HL-60/S4 treated with retinoic acid at 250 ng/mL for 4 days and 3 days (cell line): ENCODE measurements at regions not wholly inside any gene's neighbourhood (a gene's known extent, or its start where the extent isn't known, plus 50 kb on each side); places are given as distances from the start of the nearest gene placed in this dataset.
"Not testable (repeated sequence)": the region's sequence is repeated elsewhere in the genome, so short reads cannot be mapped to it uniquely, and the experiment has no call there.

Experiments
- in situ Hi-C: fragments of 300-500 bp; cut with MboI; formaldehyde crosslinking; loops from 2 replicates; pipeline ENCODE4 v1.7.0; 2022; ENCODE audit warnings: low sequenced_read_pairs

DNA sequence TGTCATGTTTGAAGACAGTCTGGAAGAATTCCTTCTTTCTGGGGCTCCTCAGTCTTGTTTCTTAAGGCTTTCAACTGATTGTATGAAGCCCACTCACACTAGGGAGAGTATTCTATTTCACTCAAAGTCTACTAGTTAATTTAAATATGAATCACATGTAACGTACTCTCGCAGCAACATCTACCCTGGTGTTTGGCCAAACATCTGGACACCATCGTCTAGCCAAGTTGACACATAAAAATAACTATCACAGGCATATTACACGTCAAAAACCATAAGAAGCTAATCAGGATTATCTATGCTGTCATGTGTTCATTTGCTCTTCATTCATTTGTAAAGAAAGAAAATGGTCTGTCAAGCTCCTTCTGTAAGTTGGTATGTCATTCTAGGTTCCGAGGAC is 787.4 kb downstream of the KCNJ2 start:
- in situ Hi-C loops, result no loop called here

DNA sequence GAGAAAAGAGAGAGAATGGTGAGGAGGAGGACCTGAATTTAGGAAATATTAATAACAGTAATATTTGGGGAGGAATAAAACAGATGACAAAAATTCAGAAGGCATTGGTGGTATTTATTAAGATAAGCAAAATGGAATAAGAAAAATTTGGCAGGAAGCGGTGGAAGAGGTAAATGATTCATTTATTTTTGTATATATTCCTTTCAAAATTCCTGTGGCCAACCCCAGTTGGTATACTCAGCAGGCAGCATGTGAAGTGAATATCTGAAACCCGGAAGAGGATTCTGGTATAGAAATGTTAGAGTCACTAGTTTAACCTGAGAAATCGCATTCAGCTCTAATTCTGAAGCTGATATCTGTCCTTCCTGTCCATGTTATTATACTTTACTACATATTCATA is 792.0 kb downstream of the KCNJ2 start:
- in situ Hi-C loops, result no loop called here

DNA sequence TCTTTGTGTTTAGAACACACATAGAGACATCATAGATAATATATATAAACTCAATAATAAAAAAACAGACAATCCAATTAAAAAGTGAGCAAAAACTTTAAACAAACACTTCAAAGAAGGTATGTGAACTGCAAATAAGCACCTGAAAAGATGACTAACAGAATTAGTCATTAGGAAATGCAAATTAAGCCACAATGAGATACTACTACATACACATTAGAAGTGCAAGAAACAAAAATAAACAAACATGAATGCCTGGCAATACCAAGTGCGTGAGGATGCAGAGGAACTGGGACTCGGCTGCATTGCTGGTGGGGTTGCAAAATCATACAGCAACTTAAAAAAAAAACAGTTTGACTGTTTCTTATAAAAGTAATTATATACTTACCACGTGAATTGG is 799.0 kb downstream of the KCNJ2 start:
- in situ Hi-C loops, result no loop called here

DNA sequence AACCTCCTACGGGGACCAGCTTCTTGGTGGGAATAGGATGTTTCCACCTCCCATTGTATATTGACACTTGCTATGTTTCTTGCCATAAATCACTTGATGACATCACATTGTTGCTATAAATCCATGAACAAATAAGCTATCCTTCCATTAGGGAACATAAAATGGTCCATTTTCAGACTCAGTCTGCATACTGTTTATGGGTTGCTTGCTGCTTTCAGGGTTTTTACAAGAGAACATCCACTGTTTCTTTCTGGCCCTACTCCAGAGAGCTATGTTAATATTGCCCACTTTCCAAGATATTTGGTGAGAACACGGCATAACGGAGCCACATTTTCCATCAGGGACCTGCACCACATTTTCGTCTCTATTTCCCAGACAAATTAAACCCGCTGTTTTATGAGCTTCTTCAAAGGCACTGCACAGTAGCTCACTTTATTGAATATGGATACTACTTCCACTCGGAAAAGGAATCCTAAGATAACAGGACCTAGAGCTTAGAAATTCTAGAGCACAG is 800.2 kb downstream of the KCNJ2 start:
- in situ Hi-C loops, result no loop called here

DNA sequence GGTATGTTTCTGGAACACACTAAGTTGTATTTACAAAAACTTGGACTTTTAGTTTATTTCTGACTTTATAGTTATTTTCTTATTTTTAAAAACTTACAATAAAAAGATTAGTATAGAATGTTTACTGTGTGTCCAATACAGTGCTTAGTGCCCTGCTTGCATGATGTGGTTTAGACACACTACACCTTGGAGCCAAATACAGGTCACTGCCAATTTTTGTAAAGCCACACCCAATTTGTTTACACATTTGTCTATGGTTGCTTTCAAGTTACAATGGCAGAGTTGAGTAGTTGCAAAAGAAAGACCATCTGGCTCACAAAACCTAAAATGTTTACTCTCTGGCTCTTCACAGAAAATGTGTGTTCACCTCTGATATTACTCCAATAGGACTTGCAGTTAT is 807.1 kb downstream of the KCNJ2 start:
- in situ Hi-C loops, result no loop called here

DNA sequence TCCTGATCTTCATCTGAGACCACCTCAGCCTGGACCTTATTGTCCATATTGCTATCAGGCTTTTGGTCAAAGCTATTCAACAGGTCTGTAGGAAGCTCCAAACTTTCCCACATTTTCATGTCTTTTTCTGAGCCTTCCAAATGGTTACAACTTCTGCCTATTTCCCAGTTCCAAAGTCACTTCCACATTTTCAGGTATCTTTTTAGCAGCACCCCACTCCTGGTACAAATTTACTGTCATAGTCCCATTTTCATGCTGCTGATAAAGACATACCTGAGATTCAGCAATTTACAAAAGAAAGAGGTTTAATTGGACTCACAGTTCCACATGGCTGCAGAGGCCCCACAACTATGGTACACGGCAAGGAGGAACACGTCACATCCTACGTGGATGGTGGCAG is 815.5 kb downstream of the KCNJ2 start:
- in situ Hi-C loops, result no loop called here

DNA sequence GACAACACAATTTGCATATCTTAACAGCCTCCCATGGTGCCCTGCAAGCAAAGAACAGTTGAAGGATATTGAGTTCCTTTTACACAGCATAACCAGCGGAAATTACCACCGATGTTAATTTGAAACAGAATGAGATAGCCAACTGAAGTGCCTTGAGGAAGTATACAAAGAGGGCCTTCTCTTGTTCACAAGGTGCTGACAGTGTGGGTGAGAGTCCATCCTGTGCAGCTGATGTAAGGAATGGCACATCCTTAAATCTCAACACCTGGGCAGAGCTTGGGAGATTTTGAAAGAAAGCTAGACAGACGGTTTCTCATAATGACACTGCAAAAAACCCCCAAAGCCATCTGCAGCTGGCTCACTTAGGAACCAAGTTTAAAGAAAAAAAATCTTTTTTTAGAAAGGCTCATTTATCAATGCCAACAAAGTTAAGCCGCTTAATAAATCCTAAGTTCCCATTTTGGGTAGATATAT is 818.6 kb downstream of the KCNJ2 start:
- in situ Hi-C loops, result no loop called here

DNA sequence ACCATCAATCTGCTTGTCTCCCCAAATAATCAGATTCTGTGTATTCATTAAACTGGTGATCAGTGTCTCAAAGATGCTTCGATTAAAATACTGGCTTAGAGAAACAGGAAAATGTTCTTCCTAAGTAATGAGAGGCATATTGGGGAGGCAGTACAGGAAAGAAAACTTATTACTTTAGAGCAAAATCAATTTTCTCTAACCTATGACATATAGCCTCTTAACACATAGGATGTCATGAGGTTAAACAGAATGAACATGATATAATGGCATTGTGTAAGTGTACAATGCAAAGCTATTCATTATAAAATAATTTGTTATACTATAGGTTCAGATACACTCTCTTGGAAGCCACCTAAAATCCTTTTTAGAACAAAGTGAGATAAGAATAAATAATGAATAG is 819.3 kb downstream of the KCNJ2 start:
- in situ Hi-C loops, result no loop called here

DNA sequence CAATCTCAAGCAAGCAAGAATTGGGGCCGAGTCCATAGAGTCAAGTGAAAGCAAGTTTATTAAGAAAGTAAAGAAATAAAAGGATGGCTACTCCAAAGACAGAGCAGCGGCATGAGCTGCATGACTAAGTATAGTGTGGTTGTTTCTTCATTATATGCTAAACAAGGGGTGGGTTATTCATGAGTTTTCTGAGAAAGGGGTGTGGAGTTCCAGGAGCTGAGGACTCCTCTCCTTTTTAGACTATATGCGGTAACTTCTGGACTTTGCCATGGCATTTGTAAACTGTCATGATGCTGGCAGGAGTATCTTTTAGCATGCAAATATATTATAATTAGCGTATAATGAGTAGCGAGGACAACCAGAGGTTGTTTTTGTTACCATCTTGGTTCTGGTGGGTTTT is 819.9 kb downstream of the KCNJ2 start:
- in situ Hi-C loops, result no loop called here

DNA sequence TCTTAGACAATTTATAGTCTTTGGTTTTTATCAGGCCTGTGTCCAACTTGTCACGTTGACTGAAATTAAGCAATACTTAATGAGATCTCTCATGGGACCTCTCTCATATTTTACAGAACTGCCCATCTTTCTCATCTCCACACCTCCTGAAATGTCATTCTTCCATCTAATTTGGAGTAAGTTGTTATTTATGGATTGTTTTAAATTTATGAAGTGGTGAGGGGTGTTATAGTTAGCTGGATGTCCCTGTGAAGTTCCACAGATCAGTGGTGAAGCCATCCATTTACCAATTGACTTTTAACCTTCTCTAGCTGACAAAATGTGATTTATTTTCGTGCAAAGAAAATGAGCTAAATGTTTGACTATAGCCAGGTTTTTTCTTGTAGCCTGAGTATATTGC is 824.9 kb downstream of the KCNJ2 start:
- in situ Hi-C loops, result no loop called here

DNA sequence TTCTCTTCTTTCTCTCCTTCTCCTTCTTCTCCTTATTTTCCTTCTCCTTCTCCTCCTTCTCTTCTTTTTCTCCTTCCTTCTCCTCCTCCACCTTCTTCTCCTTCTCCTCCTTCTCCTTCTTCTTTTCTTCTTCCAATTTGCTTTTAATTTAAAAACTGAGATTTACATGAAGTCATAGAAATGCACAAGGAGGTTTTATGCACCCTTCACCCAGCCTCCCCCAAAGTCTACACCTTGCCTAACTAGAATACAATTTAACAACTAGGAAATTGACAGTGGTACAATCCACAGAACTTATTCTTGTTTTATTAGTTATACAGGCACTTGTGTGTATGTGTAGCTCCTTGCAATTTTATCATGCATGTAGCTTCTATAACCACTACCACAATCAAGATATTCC is 826.7 kb downstream of the KCNJ2 start:
- in situ Hi-C loops, result no loop called here

DNA sequence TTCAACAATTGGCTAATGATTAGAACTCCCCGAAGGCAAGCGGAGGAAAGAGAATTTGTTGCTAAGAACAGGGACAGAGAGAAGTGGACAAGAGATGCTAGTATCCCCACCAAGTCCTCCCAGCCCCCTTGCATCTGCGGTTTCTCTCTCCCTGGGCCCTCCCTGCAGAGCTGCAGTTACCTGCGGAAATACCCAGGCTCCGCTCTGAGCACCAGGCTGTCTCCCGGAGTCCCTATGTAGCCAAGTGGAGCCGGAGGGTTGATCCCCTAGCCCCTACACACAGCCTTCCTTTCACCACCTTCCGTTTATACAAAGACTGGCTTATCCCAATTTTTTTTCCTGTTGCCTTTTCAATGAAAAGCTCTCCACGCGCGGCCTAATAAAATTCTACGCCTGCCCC is 834.4 kb downstream of the KCNJ2 start:
- in situ Hi-C loops, result no loop called here

DNA sequence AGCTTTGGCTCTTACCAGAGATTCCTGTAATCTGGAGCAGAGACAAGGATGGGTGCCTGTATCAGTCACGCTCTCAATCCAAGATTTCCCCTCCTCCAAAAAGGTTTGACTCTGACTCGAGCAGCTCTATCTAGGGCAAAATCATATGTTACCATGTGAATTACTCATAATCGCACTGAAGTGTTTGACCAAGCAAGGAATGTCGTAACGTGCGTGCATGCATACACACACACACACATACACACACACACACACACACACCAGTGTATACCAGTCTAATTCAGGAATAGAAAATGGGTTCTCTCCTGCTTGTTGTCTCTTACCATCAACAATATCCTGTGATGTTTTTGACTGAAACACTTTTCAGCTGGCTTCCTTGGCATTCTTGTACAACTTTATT is 835.1 kb downstream of the KCNJ2 start:
- in situ Hi-C loops, result no loop called here

DNA sequence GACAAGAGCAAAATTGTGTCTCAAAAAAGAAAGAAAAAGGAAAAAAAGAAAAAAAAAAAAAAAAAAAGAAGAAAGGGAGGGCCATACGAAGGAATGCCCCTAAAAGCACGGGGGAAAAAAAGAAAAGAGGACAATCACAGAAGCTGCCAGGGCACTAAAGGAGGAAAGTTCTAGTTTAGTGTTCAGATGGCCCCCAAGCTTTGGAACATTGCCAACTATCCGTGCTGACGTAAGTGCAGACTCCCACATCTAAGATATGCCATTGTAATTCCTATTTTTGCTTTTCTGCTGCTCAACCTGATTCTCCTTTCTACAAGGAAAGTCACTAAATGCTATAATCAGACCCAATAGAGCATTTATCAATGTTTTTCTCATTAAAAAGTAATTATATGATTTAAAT is 842.1 kb downstream of the KCNJ2 start:
- in situ Hi-C loops, result no loop called here

DNA sequence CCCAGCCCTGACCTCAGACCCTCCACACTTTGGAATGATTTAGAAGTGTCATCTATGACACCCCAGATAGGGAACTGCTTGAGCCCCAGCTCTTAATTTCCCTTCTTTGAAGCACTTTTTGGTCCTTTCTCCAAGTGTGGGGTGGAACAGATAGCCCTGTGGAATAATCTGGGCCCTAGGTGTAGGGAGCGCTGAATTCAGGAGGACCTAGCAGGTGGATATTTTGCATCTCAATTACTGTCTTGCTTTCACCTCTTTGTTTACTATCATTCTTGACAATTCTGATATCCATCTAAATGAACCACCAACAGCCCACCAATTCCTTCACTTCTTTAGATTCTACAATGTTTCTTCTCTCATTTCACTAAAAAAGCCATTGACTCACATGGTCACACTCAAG is 850.4 kb downstream of the KCNJ2 start:
- in situ Hi-C loops, result no loop called here

DNA sequence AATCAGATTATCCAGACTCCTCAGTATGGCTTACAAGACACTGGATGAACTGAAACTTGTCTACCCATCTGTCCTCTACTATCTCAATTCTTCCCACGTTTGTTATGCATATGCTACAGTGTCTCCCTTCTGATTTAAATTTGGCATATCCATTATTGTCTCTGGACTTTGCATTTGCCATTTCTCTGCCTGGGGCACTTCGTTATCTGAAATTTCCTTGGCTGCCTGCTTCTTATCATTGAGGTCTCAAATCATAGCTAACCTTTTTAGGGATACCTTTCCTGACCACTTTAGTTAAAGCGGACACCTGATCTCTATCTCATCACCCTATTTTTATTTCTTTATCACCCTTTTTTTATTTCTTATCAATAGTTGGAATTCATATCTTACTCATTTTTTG is 853.4 kb downstream of the KCNJ2 start:
- in situ Hi-C loops, result no loop called here

DNA sequence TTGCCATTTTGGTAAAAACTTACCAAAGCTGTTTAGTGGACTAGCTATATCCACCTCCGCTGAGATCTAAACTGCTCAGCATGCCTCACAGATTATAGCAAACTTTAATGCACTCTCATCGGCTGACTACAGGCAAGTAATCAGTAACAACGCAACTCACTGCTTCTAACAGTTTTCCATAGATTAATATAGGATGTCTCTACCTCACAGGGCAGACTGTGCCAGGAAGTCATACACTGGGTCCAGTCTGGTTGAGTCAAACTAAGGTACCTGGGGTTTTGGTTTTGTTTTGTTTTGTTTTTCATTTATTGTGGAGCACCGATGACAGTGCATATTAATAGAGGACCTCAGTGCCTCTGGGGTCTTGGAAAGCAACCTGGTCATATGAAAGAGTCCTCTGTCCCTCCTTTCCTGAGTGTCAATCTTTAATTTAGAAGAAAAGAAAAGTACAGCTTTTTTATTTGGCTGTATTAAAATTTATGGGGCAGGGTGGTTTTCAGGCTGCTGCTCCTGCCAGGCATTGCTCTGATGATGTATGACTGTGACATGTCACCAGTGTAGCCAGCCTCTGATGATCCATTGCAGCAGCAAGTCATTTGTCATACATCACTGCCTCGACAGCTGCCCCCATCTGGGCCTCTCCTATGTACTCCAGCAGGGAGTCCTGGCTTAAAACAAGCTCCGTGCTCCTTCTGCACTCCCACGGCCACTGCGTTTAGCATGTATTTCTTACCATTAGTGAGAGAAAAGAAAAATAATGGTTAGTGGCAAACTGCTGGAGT is 854.1 kb downstream of the KCNJ2 start:
- in situ Hi-C loops, result no loop called here

DNA sequence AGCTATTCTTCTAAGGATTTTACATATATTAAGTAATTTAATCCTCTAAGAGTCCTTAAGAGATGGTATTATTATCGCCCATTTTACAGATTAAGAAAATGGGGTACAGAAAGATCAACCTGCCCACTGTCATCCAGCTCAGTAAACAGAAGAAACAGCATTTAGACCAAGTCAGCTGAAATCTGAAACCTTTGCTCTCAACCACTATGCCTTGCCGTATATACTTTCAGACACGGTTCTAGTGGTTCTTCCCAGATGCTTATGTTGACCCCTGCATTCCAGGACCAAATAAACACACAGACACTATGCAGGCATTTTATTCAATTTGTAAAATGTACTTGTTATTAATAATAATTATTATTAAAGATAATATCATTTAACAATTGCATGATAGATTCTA is 854.8 kb downstream of the KCNJ2 start:
- in situ Hi-C loops, result no loop called here

DNA sequence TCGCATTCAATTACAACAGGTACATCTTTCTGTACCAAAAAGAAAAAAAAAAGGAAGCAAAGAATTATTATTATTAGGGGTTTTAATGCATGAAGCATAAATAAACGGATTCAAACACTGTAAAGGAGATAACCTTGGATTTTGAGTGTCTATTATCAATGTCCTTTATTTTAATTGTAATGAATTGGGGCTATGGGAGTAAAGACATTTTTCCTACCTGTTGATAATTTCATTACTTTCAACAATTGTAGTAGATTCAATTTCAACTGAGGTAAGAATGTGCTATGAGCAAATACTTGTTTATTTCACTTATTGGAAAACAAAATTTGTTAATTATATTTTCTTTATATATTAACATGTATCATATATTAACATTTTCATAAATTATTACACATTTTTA is 855.6 kb downstream of the KCNJ2 start:
- in situ Hi-C loops, result no loop called here

DNA sequence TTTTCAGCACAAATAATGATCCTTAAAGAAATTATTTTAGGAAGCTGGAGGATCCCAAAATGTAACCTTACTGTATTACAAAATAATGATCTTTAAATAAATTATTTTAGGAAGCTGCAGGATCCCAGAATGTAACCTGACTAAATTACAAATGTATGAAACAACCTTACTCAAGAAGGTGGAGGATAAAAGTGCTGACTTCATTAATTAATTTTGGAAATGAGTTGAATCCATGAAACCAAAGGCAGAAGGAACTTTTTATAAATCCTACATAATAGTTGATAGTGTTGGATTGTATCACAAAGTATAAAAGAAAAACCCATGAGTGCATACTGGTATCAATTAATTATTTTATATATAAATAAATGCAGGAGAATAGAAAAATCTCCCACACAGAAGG is 859.9 kb downstream of the KCNJ2 start:
- in situ Hi-C loops, result no loop called here

DNA sequence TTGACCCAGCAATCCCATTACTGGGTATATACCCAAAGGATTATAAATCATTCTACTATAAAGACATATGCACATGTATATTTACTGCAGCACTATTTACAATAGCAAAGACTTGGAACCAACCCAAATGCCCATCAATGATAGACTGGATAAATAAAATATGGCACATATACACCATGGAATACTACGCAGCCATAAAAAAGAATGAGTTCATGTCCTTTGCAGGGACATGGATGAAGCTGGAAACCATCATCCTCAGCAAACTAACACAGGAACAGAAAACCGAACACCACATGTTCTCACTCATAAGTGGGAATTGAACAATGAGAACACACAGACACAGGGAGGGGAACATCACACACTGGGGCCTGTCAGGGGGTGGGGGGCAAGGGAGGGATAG is 862.0 kb downstream of the KCNJ2 start:
- in situ Hi-C loops, result not testable (repeated sequence)

DNA sequence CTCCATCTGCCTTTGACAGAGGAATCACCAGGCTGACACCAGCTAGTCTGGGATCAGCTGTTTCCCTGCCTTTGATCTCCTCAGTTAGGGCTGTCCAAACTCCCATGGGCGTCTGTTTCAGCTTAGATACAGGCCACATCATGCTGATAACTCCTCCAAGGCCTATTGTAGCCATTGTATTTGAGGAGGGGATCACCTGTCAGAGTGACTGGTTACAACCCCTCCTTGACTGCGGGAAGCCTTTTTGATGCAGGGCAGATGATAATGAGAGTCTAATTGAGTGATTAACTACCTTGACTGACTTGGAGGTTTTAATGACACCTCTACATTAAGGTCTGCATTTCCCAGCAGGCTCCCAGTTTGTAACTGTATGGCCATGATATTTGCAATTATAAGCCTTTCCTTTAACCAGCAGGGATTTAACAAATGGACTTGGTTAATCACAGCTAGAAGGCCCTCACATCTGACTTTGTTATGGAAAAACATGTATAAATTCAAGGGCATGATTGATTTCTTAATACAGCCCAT is 863.5 kb downstream of the KCNJ2 start:
- in situ Hi-C loops, result no loop called here

DNA sequence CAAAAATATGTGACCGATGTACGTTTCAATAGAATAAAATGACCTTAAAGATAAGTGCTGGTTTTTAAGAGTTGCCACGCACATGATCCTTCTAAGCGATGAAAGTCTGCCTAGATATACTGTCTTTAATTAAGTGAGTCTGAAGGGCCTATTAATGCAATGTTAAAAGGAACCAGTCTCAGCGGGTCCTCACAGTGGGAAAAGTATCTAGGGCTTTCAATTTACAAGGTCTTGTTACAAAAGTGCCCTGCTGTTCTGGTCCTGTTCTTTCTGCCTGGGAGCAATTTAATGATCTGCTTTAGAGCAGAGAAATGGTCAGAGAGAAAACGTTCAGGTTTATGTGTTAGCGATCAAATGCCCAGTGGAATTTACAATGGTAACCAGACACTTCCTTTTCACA is 864.0 kb downstream of the KCNJ2 start:
- in situ Hi-C loops, result no loop called here
